DND-41 (cell line): ENCODE measurements at regions not wholly inside any gene's neighbourhood (a gene's known extent, or its start where the extent isn't known, plus 50 kb on each side); places are given as distances from the start of the nearest gene placed in this dataset.
A peak's percentile ranks its signal among the peaks of the same experiment; 100 is the strongest.

Source experiments
- ATAC-seq: fragments of 200-7000 bp; cut with Tn5 transposase; 3 replicates; pipeline ENCODE4 v1.9.1; 2021; ENCODE audit warnings: low read depth; ENCODE audit not compliant: insufficient read depth
- DNase-seq: peaks from one replicate; pipeline ENCODE4 v3.0.0-alpha.2; 2020
- H2AFZ ChIP-seq: 2 replicates; pipeline ENCODE4 v1.6.0; 2012; ENCODE audit warnings: low read depth, low read length
- H3K27ac ChIP-seq: 2 replicates; pipeline ENCODE4 v1.5.1; 2012; ENCODE audit warnings: low read length, inconsistent platforms
- H3K27me3 ChIP-seq: fragments of 200-600 bp; sonication (generic); 2 replicates; pipeline ENCODE4 v1.6.0; 2012; ENCODE audit warnings: low read length, mild to moderate bottlenecking, inconsistent platforms; ENCODE audit not compliant: insufficient read depth, poor library complexity
- H3K36me3 ChIP-seq: 2 replicates; pipeline ENCODE4 v1.5.1; 2012; ENCODE audit warnings: low read length, inconsistent platforms; ENCODE audit not compliant: insufficient read depth
- H3K4me1 ChIP-seq: 2 replicates; pipeline ENCODE4 v1.5.1; 2012; ENCODE audit warnings: mild to moderate bottlenecking, low read length; ENCODE audit not compliant: insufficient read depth
- H3K4me2 ChIP-seq: 2 replicates; pipeline ENCODE4 v1.6.0; 2012; ENCODE audit warnings: mild to moderate bottlenecking, moderate library complexity, low read length, inconsistent platforms; ENCODE audit not compliant: insufficient read depth
- H3K4me3 ChIP-seq, 2 experiments: fragments of 200-600 bp in 1 of 2; shearing (Covaris generic) in 1 of 2; 2 replicates each; pipeline ENCODE4 v1.5.1; 2012 to 2016; ENCODE audit warnings: inconsistent platforms in 2 of 2, low read length in 2 of 2, mild to moderate bottlenecking in 2 of 2, low read depth in 1 of 2, moderate library complexity in 1 of 2
- H3K79me2 ChIP-seq: 2 replicates; pipeline ENCODE4 v1.6.0; 2012; ENCODE audit warnings: low read length, inconsistent platforms; ENCODE audit not compliant: insufficient read depth
- H3K9ac ChIP-seq: 2 replicates; pipeline ENCODE4 v1.6.0; 2012; ENCODE audit warnings: low read depth, mild to moderate bottlenecking, inconsistent platforms, low read length, moderate library complexity
- H3K9me3 ChIP-seq: 2 replicates; pipeline ENCODE4 v1.5.1; 2012; ENCODE audit warnings: low read length, moderate library complexity, mild to moderate bottlenecking, inconsistent platforms; ENCODE audit not compliant: insufficient read depth, severe bottlenecking
- H4K20me1 ChIP-seq: 2 replicates; pipeline ENCODE4 v1.6.0; 2012; ENCODE audit warnings: low read length; ENCODE audit not compliant: insufficient read depth
- CTCF ChIP-seq: IDR thresholded peaks from 2 replicates; pipeline ENCODE4 v1.5.1; 2012; ENCODE audit warnings: borderline replicate concordance, low read length, moderate library complexity, mild to moderate bottlenecking; ENCODE audit not compliant: poor library complexity, severe bottlenecking; ENCODE audit errors: extremely low read depth
- EZH2 ChIP-seq: IDR thresholded peaks from 3 replicates; pipeline ENCODE4 v1.6.1; 2012; ENCODE audit warnings: borderline replicate concordance, low read depth, mild to moderate bottlenecking, moderate library complexity, low read length, inconsistent platforms; ENCODE audit not compliant: severe bottlenecking

GRCh38 chr5:4627131-4627530 is 513.0 kb upstream of the ADAMTS16 start:
- no peaks in the 10 kb centered on the region for H3K36me3 ChIP-seq
- TF ChIP-seq CTCF (no peak), EZH2 (no peak)
- H3K9ac ChIP-seq = no peak overlapping the region
- H3K79me2 ChIP-seq = no peaks in the 10 kb centered on the region
- DNase-seq (no peak), ATAC-seq (no peak)
- no peak overlapping the region for H2AFZ ChIP-seq
- no peak overlapping the region for H3K4me2 ChIP-seq
- H4K20me1 ChIP-seq = no peaks in the 10 kb centered on the region
- peaks cover 4% of the 10 kb centered on the region for H3K9me3 ChIP-seq
- H3K27ac ChIP-seq = 0 out of 2 replicates have a peak overlapping the region, but pooled peaks have one; percentile 8
- no peaks in the 10 kb centered on the region for H3K27me3 ChIP-seq
- H3K4me3 ChIP-seq = no peak overlapping the region
- H3K4me1 ChIP-seq = peaks cover 24% of the 10 kb centered on the region

DNA sequence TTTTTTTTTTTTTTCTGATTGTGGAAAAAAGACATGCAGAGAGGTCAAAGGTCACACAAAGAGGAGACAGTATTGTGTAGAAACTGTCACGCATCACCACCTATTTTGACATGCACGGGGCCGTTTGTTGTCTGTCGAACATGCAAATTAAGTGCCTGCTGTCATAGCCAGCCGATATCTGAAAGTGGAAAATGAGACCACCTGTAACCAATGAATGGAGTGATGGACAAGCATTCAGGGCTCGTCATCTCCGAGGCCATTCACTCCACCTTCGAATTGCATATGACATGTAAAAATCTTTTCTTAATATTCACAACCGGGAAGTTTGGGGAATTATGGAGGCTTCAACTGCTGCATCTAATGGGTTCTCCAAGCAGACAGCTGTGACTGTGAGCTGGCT is 512.2 kb upstream of the ADAMTS16 start:
- no peak for ATAC-seq
- peaks cover 4% of the 10 kb centered on the region for H3K9me3 ChIP-seq
- TF ChIP-seq CTCF (no peak), EZH2 (no peak)
- no peak overlapping the region for H3K9ac ChIP-seq
- no peaks in the 10 kb centered on the region for H3K27me3 ChIP-seq
- DNase-seq = no peak
- no peaks in the 10 kb centered on the region for H3K79me2 ChIP-seq
- H3K4me3 ChIP-seq = no peak overlapping the region
- peaks cover 24% of the 10 kb centered on the region for H3K4me1 ChIP-seq
- H2AFZ ChIP-seq = no peak overlapping the region
- H4K20me1 ChIP-seq = no peaks in the 10 kb centered on the region
- H3K27ac ChIP-seq = no peak overlapping the region
- H3K4me2 ChIP-seq = no peak overlapping the region
- H3K36me3 ChIP-seq = no peaks in the 10 kb centered on the region

DNA sequence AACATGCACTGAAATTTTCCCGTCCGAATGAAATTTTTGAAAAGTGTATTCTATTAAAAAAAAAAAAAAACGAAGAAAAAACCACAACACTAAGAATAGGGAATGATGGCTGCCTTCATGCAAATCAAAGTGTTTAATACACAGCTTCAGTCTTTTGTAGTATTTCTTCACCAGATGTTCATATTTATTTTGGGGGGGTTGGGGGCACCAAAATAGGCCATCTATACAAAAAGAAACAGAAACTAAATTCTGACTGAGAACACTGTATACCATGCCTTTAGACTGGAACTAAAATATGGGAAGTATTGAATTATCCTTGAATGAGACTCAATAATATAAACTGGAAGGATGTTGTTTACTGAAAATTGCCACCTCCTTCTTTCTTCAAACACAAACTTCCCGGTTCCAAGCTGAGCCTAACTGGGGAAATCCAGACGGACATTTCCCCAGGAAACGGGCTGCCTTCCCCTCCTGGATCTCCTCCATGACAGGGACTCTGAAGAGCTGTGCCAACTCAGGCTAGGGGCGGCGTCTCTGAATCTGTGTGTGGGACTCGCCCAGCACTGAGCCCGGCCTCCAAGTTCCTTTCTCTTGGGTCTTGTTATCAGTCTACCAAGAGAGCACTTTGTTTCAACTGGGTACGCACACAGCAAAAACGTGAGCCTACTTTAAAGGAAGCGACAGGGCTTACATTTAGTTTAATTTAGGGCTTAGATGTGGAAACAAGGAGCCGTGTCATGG is 511.3 kb upstream of the ADAMTS16 start:
- ATAC-seq = peak; percentile 65
- Histone ChIP-seq H3K9me3 (peaks cover under 1% of the 10 kb centered on the region), H3K36me3 (no peaks in the 10 kb centered on the region), H4K20me1 (no peaks in the 10 kb centered on the region), H3K27ac (no peak overlapping the region; the same call in 1 of the 2 replicates), H3K4me1 (peaks cover 27% of the 10 kb centered on the region), H2AFZ (no peak overlapping the region), H3K9ac (no peak overlapping the region), H3K79me2 (no peaks in the 10 kb centered on the region), H3K4me2 (no peak overlapping the region), H3K4me3 (no peak overlapping the region), H3K27me3 (no peaks in the 10 kb centered on the region)
- TF ChIP-seq EZH2 = no peak
- TF ChIP-seq CTCF = no peak
- DNase-seq = no peak

DNA sequence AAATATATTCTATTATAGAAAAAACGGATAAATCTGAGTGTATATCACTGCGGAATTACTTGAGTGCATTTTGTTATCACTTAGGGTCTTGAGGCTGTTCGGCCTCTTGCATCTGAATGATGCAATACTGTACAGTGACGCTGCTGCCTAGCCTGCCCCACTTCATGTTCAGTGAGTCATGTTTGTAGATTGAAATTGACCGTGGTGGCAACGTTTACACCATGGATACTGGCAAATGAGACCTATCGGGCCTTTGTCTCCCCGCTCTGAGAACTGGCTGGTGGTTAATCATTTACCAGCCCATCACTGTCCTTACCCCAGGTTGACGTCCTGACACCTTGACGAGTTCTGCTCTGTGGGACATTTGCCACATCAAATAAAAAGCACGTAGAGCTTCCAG is 510.1 kb upstream of the ADAMTS16 start:
- DNase-seq (no peak), ATAC-seq (no peak)
- Histone ChIP-seq H3K4me2 (no peak overlapping the region), H4K20me1 (no peaks in the 10 kb centered on the region), H3K9ac (no peak overlapping the region), H2AFZ (no peak overlapping the region), H3K9me3 (no peaks in the 10 kb centered on the region), H3K27ac (no peak overlapping the region), H3K36me3 (no peaks in the 10 kb centered on the region), H3K4me1 (peaks cover 40% of the 10 kb centered on the region), H3K79me2 (no peaks in the 10 kb centered on the region), H3K27me3 (no peaks in the 10 kb centered on the region), H3K4me3 (no peak overlapping the region)
- TF ChIP-seq CTCF (no peak), EZH2 (no peak)
